ENCODE measurements at regions not wholly inside any gene's neighbourhood (a gene's known extent, or its start where the extent isn't known, plus 50 kb on each side); places are given as distances from the start of the nearest gene placed in this dataset.

DNA sequence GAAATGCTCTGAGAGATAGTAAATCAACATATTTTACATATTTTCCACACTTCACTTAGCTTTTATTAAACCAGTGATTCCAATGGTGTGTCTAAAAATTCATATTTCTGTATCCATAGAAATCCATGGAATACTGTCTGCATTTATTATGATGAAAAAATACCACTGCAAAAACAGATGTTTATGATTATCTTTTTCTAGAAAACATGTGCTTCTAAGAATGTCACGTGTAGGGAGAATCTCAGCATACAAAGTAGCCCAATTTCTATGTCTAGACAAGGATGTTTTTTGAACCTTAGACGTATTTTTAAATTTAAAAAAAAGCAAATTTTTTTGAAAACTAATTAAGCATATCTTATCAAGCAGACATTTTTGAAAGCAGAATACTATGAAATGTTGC lies 622.4 kb downstream of the TENT5A start:
- no peak for TF ChIP-seq POLR2A (IDR thresholded peaks at IDR 0.05)
- TF ChIP-seq, protein P1, sequence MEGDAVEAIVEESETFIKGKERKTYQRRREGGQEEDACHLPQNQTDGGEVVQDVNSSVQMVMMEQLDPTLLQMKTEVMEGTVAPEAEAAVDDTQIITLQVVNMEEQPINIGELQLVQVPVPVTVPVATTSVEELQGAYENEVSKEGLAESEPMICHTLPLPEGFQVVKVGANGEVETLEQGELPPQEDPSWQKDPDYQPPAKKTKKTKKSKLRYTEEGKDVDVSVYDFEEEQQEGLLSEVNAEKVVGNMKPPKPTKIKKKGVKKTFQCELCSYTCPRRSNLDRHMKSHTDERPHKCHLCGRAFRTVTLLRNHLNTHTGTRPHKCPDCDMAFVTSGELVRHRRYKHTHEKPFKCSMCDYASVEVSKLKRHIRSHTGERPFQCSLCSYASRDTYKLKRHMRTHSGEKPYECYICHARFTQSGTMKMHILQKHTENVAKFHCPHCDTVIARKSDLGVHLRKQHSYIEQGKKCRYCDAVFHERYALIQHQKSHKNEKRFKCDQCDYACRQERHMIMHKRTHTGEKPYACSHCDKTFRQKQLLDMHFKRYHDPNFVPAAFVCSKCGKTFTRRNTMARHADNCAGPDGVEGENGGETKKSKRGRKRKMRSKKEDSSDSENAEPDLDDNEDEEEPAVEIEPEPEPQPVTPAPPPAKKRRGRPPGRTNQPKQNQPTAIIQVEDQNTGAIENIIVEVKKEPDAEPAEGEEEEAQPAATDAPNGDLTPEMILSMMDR (IDR thresholded peaks at IDR 0.05 in 4 of 5, conservative IDR thresholded peaks at IDR 0.05 in 1 of 5): no peak

Data from gastrocnemius medialis (tissue), 4 donors.